ENCODE measurements at regions not wholly inside any gene's neighbourhood (a gene's known extent, or its start where the extent isn't known, plus 50 kb on each side); places are given as distances from the start of the nearest gene placed in this dataset.

GRCh38 chr5:39898731-39899130, 474.0 kb upstream of the DAB2 start:
- no peaks in the 10 kb centered on the region for H3K4me1 ChIP-seq
- H3K4me3 ChIP-seq, result no peak overlapping the region
- DNase-seq (ENCODE audit: low spot score in 2 of 2), result no peak
- no peak overlapping the region for H3K27ac ChIP-seq
- no peaks in the 10 kb centered on the region for H3K36me3 ChIP-seq
- H3K27me3 ChIP-seq, result no peaks in the 10 kb centered on the region
- H3K9me3 ChIP-seq, result no peaks in the 10 kb centered on the region
- intact Hi-C loops (cut with DNase I), result no loop called here
- no peak for TF ChIP-seq CTCF (IDR thresholded peaks at IDR 0.05)

GRCh38 chr5:39896706-39897105, 471.9 kb upstream of the DAB2 start:
- intact Hi-C loops (cut with DNase I), result no loop called here

GRCh38 chr5:39896104-39896503, 471.3 kb upstream of the DAB2 start:
- intact Hi-C loops (cut with DNase I), result no loop called here
- Histone ChIP-seq H3K4me3 (no peak overlapping the region), H3K27me3 (no peaks in the 10 kb centered on the region), H3K36me3 (no peaks in the 10 kb centered on the region), H3K27ac (no peak overlapping the region), H3K9me3 (no peaks in the 10 kb centered on the region), H3K4me1 (no peaks in the 10 kb centered on the region)
- no peak for DNase-seq (ENCODE audit: low spot score in 2 of 2)
- TF ChIP-seq CTCF (IDR thresholded peaks at IDR 0.05), result no peak

More at GRCh38 chr5:39896706-39897105, 471.9 kb upstream of the DAB2 start:
- Histone ChIP-seq H3K4me1 (no peaks in the 10 kb centered on the region), H3K4me3 (no peak overlapping the region), H3K27ac (no peak overlapping the region), H3K27me3 (no peaks in the 10 kb centered on the region), H3K9me3 (no peaks in the 10 kb centered on the region), H3K36me3 (no peaks in the 10 kb centered on the region)
- no peak for DNase-seq (ENCODE audit: low spot score in 2 of 2)
- no peak for TF ChIP-seq CTCF (IDR thresholded peaks at IDR 0.05)

- no peaks in the 10 kb centered on the region for H3K36me3 ChIP-seq
- no peaks in the 10 kb centered on the region for H3K27me3 ChIP-seq
- no peak for TF ChIP-seq CTCF (IDR thresholded peaks at IDR 0.05)
- intact Hi-C loops (cut with DNase I), result no loop called here
- no peaks in the 10 kb centered on the region for H3K4me1 ChIP-seq
- H3K4me3 ChIP-seq, result no peak overlapping the region
- no peak for DNase-seq (ENCODE audit: low spot score in 2 of 2)
- no peaks in the 10 kb centered on the region for H3K9me3 ChIP-seq
- H3K27ac ChIP-seq, result no peak overlapping the region
Observed at GRCh38 chr5:39892708-39893107, 467.9 kb upstream of the DAB2 start.

GRCh38 chr5:39891376-39891775, 466.6 kb upstream of the DAB2 start:
- no peak overlapping the region for H3K27ac ChIP-seq

More at GRCh38 chr5:39891376-39891775, 466.6 kb upstream of the DAB2 start:
- no peaks in the 10 kb centered on the region for H3K9me3 ChIP-seq
- no peak overlapping the region for H3K4me3 ChIP-seq
- DNase-seq (ENCODE audit: low spot score in 2 of 2), result no peak
- TF ChIP-seq CTCF (IDR thresholded peaks at IDR 0.05), result no peak
- intact Hi-C loops (cut with DNase I), result no loop called here
- no peaks in the 10 kb centered on the region for H3K4me1 ChIP-seq
- no peaks in the 10 kb centered on the region for H3K36me3 ChIP-seq
- no peaks in the 10 kb centered on the region for H3K27me3 ChIP-seq

Measured in ascending aorta (tissue), 2 donors.